ENCODE measurements at regions not wholly inside any gene's neighbourhood (a gene's known extent, or its start where the extent isn't known, plus 50 kb on each side); places are given as distances from the start of the nearest gene placed in this dataset.
"Not testable (repeated sequence)": the region's sequence is repeated elsewhere in the genome, so short reads cannot be mapped to it uniquely, and the experiment has no call there.

DNA sequence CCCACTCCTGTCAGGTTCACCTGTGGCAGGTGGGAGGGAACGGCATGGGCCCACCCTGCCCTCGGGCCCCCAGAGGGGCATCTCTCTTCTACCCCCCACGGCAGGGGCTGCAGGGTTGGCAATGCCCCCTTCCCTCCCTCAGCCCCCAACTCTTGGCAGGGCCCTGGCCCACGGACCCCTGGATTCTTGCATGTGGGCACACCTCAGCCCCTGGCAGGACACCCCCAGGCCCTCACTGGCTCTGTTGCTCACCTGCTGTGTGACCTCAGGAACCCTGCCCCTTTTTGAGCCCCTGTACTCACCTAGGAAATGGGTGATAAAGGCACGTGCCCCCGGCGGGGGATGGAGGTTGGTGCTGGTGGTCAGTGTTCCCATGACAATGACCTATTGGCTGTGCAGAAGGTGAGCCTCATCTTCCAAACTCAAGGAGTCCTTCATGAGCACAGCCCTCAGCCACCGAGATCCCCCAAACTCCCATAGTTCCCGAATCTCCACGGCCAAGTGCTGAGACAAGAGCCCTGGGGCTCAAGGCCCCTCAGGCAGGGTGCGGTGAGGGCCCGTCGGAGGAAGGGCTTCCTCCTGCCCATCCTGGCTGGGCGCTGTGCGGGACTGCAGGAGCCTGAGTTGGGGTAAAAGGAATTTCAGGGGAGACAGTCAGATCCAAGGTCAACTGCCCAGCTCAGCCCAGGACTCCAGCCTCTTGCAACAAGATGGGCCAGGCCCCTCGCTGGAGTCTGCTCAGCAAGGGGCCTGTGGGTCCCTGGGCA lies 198.2 kb downstream of the IGLL1 start:
- DNase-seq (ENCODE audit: low read depth, low spot score): no peak

DNA sequence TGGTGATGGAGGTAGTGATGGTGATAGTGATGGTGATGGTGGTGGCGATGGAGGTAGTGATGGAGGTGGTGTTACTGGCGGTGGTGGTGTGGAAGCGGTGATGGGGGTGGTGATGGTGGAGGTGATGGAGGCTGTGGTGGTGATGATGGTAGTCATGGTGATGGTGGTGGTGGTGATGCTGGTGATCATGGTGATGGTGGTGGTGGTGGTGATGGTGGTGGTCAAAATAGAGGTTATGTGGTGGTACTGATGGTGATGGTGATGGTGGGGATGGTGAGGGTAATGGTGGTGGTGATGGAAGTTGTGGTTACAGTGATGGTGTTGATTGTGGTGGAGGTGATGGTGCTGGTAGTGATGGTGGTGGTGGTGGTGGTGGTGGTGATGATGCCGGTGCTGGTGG lies 199.2 kb downstream of the IGLL1 start:
- DNase-seq (ENCODE audit: low read depth, low spot score): no peak

DNA sequence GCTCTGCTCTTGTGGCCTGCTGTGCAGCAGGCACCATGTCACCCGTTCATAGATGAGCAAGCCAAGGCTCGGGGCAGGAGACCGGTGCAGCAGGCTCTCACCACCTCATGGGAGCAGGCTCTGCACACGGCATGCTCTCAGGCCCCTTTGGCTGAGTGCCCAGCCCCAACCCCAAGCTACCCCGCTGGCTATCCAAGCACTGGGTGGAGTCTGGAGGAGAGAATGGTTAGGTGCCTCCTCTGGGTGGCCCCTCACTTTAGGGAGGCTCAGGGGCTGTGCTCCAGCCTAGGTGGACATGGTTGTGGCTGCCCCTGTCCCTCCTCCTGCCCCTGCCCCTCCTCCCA lies 199.9 kb downstream of the IGLL1 start:
- DNase-seq (ENCODE audit: low read depth, low spot score): no peak

DNA sequence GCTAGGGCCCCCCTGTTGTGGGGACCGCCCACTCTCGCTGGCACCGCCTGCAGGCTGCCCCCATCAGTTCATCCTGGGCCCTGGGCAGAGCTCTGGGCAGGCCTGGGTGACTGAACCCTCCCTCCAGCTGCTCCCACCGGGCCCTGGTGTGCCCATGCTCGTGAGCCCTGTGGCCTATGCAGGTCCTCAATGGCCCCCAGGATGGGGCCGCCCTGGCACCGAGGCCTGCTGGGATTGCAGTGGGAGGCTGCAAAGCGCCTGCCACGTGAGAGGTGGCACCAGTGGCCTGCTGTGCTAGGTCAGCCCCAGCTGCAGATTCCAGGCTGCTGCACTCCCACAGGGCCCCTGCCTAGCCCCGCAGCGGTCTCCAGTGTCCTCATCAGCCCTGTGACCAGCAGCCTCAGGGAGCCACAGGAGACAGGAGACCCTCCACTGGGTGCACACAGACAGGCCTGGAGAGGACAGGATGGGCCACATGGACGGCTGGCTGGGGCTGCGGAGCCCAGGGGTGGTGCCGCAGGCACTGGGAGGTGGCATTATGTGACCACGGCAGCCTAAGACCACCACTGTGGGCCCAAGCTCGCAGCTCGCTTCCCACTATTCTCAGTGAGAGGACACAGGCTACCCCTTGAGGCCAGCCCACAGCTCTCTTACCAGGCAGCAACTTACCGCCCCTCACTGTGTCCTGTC lies 199.4 kb downstream of the BCR start:
- DNase-seq (ENCODE audit: low read depth, low spot score): not testable (repeated sequence)

DNA sequence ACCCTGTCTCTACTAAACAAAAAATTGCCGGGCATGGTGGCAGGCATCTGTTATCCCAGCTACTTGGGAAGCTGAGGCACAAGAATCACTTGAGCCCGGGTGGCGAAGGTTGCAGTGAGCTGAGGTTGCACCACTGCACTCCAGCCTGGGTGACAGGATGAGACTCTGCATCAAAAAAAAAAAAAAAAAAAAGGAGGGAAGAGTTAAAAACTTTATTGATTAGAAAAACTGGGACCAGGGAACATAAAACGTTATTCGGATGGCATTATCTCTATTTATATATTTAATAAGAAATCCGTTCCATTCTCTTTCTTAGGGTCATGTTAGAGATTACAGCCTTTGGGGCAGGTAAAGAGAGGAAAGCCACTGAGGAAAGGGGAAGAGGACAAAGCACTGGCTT lies 197.5 kb downstream of the BCR start:
- DNase-seq (ENCODE audit: low read depth, low spot score): no peak

DNA sequence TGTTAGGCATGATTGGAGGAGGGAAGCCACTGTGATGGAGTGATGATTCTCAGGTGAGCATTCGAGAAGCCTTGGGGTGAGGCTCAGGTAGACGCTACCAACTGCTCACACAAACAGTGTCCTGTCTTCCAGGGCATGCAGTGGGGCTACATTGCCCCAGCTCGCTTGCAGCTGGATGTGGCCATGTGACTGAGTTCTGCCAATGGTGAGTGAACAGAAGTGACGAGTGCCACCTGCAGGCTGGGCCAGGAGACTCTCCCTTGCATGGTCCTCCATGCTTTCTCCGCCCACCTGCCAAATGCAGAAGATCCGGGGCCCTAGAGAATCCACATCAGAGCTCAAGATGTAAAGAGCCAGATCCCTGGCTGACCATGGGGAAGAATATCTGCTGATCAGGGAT lies 195.9 kb downstream of the BCR start:
- no peak for DNase-seq (ENCODE audit: low read depth, low spot score)

DNA sequence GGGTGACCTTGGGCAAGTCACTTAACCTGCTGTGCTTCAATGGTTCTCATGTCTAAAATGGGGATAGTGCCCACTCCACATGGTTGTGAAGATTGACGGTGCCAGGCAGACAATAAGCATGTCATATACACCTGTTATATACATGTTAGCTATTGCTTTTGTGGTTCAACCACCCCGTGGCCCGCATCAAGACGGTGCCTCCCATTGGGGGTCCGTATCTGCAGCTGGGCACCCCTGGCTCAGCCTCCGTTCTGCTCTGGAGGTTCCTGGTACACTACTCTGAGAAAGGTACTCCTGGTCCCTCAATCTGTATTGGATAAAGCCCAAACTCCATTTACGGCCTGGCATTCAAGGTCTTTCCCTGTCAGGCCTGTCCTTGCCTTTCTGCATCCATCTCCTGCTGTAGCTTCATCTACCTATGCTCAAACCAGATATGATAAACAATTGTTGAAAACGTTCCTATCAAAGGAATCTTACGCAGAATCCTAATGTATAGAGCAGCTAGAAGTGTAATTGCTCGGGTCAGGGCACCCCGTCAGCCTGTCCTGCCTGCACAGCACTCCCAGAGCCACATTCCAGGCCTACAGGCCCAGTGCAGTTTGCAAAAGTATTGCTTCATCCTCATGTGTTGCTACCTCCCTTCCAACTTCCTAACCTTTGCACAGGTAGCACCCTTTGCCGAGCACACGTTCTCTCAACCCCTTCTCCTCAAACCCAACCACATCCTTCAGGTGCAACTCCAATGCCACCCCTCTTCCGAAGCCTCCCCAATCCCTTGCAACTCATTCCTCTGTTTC lies 194.9 kb downstream of the BCR start:
- DNase-seq (ENCODE audit: low read depth, low spot score): no peak

DNA sequence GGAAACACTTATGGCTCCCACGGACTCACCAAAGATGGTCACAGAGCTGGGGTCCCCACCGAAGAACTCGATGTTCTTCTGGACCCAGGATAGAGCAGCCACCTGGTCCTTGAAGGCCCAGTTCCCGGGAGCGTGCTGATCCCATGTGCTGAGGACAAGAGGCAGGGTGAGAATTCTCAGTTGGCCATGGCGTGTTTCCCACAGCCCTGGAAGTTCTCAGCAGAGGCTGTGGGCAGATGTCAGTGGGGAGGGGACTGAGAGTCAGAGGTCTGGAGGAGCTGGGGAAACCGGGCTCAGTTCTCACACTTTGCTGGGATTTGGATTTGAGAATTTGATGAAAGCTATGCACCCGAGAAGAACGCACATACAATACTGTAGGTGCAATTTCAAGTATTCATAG lies 193.3 kb downstream of the BCR start:
- DNase-seq (ENCODE audit: low read depth, low spot score): no peak

DNA sequence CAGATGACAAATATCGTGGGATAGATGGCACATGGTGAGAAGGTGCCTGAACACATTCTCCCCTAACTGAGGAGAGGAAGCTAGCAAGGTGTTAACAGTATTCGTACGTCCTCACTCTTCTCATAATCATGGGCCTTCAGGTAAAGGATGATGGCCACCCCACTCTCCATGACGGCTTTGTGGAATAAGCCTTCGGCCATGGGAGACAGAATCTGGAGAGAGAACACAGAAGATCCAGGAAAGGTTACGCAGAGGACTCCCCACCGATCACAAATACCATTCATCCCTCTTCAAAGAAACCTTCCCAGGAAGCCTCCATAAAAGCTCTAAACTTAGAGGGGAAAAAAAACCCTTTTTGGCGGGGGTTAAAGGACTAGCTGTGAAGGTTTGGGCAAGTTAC lies 189.9 kb downstream of the BCR start:
- no peak for DNase-seq (ENCODE audit: low read depth, low spot score)

DNA sequence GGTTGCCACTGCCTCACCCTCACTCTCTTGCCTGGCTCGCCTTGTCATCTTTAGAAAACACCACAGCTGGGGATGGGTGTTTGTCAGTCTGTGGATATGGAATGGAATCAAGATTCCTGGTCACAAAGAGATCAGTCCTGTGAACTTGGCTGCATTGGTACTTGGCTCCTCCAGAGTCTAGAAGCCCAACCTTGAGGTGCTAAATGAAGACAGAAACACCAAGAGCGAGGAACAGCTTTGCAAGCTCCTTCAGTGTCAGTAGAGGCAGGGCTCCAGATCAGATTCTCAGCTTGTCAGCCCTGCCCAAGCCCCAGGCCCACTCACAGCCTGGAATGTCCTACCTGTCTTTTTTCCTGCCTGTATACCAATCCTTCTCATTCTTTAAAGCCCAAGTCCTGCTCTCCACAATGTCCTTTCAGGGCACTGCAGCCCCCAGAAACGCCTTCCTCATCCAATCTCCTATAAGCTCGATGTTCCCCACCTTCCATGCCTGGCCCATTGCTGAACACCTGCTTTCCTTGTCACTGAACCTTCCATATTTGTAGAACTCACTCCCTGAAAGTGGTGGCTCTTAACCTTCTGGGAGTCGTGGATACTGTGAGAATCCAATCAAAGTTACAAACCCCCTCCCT lies 188.9 kb downstream of the BCR start:
- DNase-seq (ENCODE audit: low read depth, low spot score): no peak

All from activated CD4-positive, CD25-positive, alpha-beta regulatory T cell treated with anti-CD3 and anti-CD28 coated beads, Interleukin-2, amount 50 U/mL, for 16 hours (primary cell).